Fibroblast of lung (primary cell): ENCODE measurements at regions not wholly inside any gene's neighbourhood (a gene's known extent, or its start where the extent isn't known, plus 50 kb on each side); places are given as distances from the start of the nearest gene placed in this dataset.

ENCODE experiments used
- CTCF ChIP-seq, 2 donors: IDR thresholded peaks in 1 of 2; conservative IDR thresholded peaks in 1 of 2; 1 replicate in 1 of 2; 2 replicates in 1 of 2; pipeline ENCODE4 v1.5.1; 2011 to 2012; ENCODE audit warnings: low read length in 2 of 2, control low read depth in 1 of 2, inconsistent platforms in 1 of 2, low read depth in 1 of 2, mild to moderate bottlenecking in 1 of 2
- EZH2 ChIP-seq: IDR thresholded peaks from 2 replicates; pipeline ENCODE4 v1.5.1; 2012; ENCODE audit warnings: low read length, control low read depth, mild to moderate bottlenecking; ENCODE audit errors: missing control alignments

GRCh38 chr1:14261395-14261794 is 337.1 kb upstream of the KAZN start:
- TF ChIP-seq CTCF (conservative IDR thresholded peaks at IDR 0.05 in 1 of 2, IDR thresholded peaks at IDR 0.05 in 1 of 2; ENCODE audit: low read depth in 1 of 2, low read length in 2 of 2) (no peak), EZH2 (no peak)
